Activated T-cell treated with anti-CD3 and anti-CD28 coated beads for 1 hour (primary cell): ENCODE measurements at regions not wholly inside any gene's neighbourhood (a gene's known extent, or its start where the extent isn't known, plus 50 kb on each side); places are given as distances from the start of the nearest gene placed in this dataset.

ENCODE experiments used
- DNase-seq: peaks from one replicate; pipeline ENCODE4 v3.0.0-alpha.2; 2020; ENCODE audit warnings: low read depth

GRCh38 chr2:194270648-194271047 is 1386.4 kb upstream of the SLC39A10 start:
- DNase-seq, result no peak

GRCh38 chr2:194264586-194264985 is 1392.4 kb upstream of the SLC39A10 start:
- DNase-seq, result no peak

DNA sequence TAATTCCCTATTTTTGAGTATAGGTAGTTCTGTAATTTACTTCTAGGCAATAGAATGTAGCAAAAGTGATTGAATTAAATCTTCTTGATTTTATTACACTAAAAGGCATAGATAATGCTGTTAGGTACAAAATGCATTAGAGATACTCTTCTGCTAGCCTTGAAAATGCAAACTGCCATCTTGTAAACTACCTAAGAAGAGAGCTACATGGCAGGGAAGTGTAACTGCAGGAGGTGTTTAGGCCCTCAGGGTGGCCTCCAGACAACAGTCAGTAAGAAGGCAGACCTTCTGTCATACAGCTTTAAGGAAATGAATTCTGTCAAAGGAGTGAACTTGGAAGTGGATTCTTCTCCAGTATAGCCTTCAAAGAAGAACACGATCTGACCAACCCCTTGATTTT is 1396.8 kb upstream of the SLC39A10 start:
- DNase-seq, result no peak

DNA sequence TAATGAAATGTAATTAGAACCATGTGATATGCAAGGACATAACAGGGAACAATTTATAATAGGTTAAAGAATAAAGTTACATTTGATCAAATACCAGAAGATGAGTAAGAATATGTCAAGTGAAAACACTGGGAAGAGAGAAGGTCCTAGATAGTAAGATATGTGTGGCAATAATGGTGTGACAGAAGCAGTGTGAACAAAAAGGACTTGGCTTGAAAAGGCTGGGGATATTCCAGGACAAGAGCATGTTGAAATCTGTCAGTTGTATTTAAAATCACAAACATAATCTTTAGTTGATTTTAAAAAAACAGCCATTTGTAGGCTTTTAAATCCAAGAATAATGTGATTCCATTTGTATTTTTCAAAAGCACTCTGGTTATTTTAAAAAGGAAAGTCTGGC is 1399.9 kb upstream of the SLC39A10 start:
- DNase-seq, result no peak

DNA sequence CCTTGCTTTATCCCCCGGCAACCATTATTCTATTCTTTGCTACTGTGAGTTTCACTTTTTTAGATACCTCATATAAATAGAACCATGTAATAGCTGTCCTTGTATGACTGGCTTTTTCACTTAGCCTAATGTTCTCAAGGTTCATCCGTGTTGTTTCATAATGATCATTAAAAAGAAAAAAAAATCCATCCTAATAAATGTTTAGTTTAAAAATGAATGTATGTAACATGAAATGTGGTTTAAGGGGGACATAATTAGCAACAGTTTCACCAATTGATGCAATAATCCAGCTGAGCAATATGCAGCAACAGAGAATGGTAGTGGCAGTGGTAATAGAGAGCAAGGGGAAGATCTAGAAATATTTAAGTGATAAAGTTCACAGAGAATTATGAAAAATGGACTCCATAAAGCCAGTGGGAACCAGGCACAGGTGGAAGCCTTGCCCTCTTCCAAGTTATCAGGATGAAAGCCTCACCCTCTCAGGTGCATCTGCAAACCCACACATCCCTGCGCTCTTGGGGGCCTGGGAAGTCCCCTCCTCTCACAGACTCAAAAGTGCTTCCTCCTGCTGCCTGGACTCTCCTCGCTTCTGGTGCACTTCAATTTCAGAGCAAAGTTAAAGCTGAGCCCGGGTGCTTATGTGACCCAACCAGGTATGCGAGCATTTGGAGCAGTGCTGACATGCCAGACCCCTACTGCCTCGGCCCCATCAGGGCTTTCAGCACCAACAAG is 1403.3 kb upstream of the SLC39A10 start:
- no peak for DNase-seq

DNA sequence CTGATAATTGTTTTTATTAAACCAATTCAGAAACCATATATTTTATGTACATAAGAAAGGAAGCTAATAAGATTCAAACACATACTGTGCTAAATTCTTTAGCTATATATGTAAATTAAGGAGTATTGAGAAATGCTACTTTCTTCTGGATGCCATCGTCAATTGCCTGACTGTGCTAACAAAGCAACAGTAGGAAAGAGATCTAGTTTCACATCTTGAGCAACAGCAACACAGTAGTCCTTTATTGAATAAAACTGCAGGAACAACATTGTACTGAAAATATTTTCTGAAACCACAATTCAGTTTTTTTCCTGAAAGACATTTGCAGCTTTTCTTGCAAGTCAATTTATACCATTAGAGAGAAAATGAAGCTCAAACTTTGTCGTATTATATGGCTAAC is 1404.9 kb upstream of the SLC39A10 start:
- no peak for DNase-seq

- DNase-seq, result no peak
These were observed 1424.4 kb upstream of the SLC39A10 start for GRCh38 chr2:194232600-194232999.

DNA sequence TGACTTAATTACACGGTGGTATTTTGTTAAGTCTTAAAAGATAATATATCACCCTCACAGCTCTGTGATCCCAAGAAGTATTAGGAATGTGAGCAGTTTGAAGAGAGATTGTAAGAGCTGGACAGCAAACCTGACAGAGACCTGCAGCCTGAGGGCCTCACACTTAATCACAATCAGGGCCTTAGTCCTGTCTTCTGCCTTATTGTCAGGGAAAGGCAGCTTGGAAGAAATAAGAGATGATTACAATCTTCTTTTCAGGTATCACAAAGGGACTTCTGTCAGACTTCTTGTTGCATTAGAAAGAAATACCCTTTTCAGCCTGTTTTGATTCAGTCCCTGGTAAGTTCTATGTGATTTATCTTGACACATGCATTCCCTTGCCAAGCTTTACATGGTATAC is 1433.8 kb upstream of the SLC39A10 start:
- no peak for DNase-seq

DNA sequence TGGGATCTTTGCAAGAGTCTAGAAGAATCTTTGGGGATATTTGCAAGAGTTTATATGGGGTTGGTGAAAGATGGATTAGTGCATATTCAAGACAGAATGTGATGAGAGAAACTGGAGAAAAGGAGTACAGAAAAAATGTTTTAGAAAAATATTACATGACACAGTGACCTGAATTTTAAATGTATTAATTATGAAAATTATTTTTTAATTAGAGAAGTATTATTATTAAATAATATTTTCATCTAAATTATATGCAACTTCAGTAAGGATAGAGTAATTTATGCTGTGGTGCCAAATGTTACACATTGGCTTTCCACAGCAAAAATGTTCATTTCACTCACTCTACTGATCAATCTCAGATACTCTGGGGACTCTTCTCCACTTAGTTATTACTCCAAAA is 1442.8 kb upstream of the SLC39A10 start:
- no peak for DNase-seq

GRCh38 chr2:194205568-194206227 is 1451.3 kb upstream of the SLC39A10 start:
- no peak for DNase-seq

GRCh38 chr2:194203898-194204297 is 1453.1 kb upstream of the SLC39A10 start:
- no peak for DNase-seq

GRCh38 chr2:194182888-194183287 is 1474.1 kb upstream of the SLC39A10 start:
- no peak for DNase-seq

GRCh38 chr2:194176134-194176533 is 1480.9 kb upstream of the SLC39A10 start:
- DNase-seq, result no peak

GRCh38 chr2:194166818-194167217 is 1490.2 kb upstream of the SLC39A10 start:
- DNase-seq, result no peak

- DNase-seq, result no peak
These were observed 1501.6 kb upstream of the SLC39A10 start for GRCh38 chr2:194155431-194155830.

DNA sequence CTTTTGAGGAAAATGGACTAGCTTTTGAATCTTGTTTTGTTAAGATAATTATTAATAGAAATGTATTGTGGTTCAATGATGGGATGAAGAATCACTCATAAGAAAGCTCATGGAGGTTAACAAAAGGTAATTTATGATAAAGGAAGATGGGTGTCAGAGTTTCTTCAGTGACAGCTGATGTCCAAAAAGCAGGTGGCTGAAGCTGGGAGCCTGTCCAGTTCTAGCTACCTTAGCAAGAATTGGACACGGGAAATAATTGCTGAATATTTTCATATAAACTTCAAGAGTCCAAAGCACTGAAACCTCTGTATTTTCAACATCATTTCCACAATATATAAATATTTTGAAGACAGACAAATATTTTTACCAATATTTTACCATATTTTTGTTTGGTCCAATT is 1505.8 kb upstream of the SLC39A10 start:
- no peak for DNase-seq

GRCh38 chr2:194135463-194135862 is 1521.6 kb upstream of the SLC39A10 start:
- DNase-seq, result no peak

DNA sequence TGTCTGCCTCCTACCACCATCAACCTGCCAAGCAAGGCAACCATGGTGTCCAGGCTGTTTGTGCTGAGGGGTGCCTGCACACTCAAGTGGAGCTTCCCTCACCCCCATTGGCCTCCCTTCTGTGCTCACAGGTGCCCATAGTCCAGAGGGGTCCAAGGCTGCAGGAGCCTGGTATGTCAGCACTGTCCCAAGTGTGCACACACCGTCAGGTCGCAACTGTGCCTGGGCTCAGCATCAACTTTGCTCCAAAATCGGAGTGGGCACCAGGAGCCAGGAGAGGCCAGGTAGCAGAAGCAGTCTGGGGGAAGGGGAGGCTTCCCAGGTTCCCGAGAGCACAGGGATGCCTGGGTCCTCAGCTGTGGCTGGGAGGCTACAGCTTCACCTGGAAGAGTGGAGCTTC is 1528.2 kb upstream of the SLC39A10 start:
- no peak for DNase-seq

GRCh38 chr2:194126418-194126817 is 1530.6 kb upstream of the SLC39A10 start:
- no peak for DNase-seq

GRCh38 chr2:194116861-194117260 is 1540.2 kb upstream of the SLC39A10 start:
- DNase-seq, result no peak

GRCh38 chr2:194105358-194105757 is 1551.7 kb upstream of the SLC39A10 start:
- no peak for DNase-seq

GRCh38 chr2:194104687-194105086 is 1552.3 kb upstream of the SLC39A10 start:
- no peak for DNase-seq

DNA sequence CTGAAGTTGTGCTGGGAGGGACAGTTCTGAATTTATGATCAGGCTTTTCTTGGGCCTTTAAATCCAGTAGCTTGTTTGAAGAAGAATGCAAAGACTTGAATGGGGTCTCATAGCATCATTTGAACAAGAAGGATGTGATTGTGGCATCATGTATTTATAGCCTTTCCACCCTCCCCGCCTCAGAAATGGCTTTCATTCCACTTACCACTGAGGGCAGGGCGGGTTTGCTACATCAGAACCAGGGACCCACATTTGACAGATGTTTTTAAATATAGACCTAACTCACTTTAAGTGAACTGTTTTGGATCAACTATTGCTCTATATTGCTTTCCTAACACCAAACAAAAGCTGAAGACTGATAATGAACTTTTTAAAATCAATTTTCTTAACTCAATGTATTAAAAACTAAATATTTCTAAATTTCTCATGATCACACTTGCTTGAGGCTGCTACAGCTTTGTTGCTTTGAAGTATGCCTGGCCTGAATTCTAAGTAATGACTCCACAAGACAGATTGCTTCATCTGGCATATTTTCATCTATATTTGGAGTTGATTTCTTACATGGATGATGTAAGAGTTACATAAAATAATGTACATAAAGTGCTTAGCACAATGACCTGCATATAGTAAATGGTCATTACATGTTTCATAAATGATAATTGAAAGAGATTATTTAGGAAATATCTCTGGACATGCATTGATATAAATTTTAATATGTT is 1552.9 kb upstream of the SLC39A10 start:
- no peak for DNase-seq
